SK-N-SH (cell line): ENCODE measurements at regions not wholly inside any gene's neighbourhood (a gene's known extent, or its start where the extent isn't known, plus 50 kb on each side); places are given as distances from the start of the nearest gene placed in this dataset.

Experiments used
- FOXJ3 ChIP-seq: sonication (generic); formaldehyde crosslinking; IDR thresholded peaks from 2 replicates; pipeline ENCODE4 v1.5.1; 2020; ENCODE audit warnings: mild to moderate bottlenecking, missing genetic modification reagents
- JUND ChIP-seq: IDR thresholded peaks from 2 replicates; pipeline ENCODE4 v1.4.0; 2012
- POLR2AphosphoS5 ChIP-seq: IDR thresholded peaks from 2 replicates; pipeline ENCODE4 v1.6.1; 2012; ENCODE audit warnings: low read depth, low read length
- RAD21 ChIP-seq: IDR thresholded peaks from 2 replicates; pipeline ENCODE4 v1.6.1; 2012; ENCODE audit warnings: mild to moderate bottlenecking, low read length
- RFX5 ChIP-seq: IDR thresholded peaks from 2 replicates; pipeline ENCODE4 v1.6.1; 2012; ENCODE audit warnings: mild to moderate bottlenecking, improper control_type of control experiment, low read length
- TAF1 ChIP-seq: IDR thresholded peaks from 2 replicates; pipeline ENCODE4 v1.6.1; 2012; ENCODE audit warnings: low read depth, mild to moderate bottlenecking, low read length, moderate library complexity, borderline replicate concordance
- TEAD4 ChIP-seq: IDR thresholded peaks from 2 replicates; pipeline ENCODE4 v1.4.0; 2012; ENCODE audit warnings: mild to moderate bottlenecking, borderline replicate concordance; ENCODE audit not compliant: insufficient read depth
- TF ChIP-seq, protein P1 (sequence below): fragments of 200-600 bp; sonication (generic); IDR thresholded peaks from 2 replicates; pipeline ENCODE4 v1.6.1; 2017; ENCODE audit warnings: antibody characterized with exemption, mild to moderate bottlenecking, moderate library complexity
- TF ChIP-seq, protein P2 (sequence below): fragments of 150-350 bp; IDR thresholded peaks from 2 replicates; pipeline ENCODE4 v1.6.1; 2017; ENCODE audit warnings: antibody characterized with exemption, low read length, low read depth, borderline replicate concordance
- TF ChIP-seq, protein P3 (sequence below): IDR thresholded peaks from 2 replicates; pipeline ENCODE4 v1.4.0; 2012; ENCODE audit warnings: low read depth
- TF ChIP-seq, protein P4 (sequence below): IDR thresholded peaks from 2 replicates; pipeline ENCODE4 v1.6.1; 2012; ENCODE audit warnings: mild to moderate bottlenecking, low read depth, low read length, moderate library complexity

DNA sequence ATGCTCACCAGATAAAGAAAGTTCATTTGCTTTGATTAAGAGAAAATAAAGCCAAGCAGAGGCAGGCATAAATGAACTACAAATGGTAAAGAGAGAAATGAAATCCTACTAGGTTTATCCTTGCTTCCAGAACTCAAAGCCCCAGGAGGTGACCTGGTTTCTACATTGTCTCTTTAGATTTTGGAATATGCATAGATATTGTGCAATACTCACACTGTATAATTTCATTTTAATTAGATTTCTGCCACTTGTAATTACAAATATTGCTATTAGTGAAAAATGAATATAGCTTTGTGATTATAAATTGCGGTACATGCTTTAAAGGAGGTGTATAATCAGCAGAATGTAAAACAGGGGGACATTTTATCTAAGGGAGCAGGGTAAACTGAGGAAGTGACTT is 76.9 kb upstream of the NRXN1 start:
- TF ChIP-seq, protein P1, sequence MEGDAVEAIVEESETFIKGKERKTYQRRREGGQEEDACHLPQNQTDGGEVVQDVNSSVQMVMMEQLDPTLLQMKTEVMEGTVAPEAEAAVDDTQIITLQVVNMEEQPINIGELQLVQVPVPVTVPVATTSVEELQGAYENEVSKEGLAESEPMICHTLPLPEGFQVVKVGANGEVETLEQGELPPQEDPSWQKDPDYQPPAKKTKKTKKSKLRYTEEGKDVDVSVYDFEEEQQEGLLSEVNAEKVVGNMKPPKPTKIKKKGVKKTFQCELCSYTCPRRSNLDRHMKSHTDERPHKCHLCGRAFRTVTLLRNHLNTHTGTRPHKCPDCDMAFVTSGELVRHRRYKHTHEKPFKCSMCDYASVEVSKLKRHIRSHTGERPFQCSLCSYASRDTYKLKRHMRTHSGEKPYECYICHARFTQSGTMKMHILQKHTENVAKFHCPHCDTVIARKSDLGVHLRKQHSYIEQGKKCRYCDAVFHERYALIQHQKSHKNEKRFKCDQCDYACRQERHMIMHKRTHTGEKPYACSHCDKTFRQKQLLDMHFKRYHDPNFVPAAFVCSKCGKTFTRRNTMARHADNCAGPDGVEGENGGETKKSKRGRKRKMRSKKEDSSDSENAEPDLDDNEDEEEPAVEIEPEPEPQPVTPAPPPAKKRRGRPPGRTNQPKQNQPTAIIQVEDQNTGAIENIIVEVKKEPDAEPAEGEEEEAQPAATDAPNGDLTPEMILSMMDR = no peak
- TF ChIP-seq, protein P2, sequence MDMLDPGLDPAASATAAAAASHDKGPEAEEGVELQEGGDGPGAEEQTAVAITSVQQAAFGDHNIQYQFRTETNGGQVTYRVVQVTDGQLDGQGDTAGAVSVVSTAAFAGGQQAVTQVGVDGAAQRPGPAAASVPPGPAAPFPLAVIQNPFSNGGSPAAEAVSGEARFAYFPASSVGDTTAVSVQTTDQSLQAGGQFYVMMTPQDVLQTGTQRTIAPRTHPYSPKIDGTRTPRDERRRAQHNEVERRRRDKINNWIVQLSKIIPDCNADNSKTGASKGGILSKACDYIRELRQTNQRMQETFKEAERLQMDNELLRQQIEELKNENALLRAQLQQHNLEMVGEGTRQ = no peak
- TF ChIP-seq FOXJ3 (no peak), POLR2AphosphoS5 (no peak), RFX5 (no peak), TAF1 (no peak), JUND (no peak), TEAD4 (no peak), RAD21 (no peak)
- TF ChIP-seq, protein P3, sequence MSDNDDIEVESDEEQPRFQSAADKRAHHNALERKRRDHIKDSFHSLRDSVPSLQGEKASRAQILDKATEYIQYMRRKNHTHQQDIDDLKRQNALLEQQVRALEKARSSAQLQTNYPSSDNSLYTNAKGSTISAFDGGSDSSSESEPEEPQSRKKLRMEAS = no peak
- TF ChIP-seq, protein P4, sequence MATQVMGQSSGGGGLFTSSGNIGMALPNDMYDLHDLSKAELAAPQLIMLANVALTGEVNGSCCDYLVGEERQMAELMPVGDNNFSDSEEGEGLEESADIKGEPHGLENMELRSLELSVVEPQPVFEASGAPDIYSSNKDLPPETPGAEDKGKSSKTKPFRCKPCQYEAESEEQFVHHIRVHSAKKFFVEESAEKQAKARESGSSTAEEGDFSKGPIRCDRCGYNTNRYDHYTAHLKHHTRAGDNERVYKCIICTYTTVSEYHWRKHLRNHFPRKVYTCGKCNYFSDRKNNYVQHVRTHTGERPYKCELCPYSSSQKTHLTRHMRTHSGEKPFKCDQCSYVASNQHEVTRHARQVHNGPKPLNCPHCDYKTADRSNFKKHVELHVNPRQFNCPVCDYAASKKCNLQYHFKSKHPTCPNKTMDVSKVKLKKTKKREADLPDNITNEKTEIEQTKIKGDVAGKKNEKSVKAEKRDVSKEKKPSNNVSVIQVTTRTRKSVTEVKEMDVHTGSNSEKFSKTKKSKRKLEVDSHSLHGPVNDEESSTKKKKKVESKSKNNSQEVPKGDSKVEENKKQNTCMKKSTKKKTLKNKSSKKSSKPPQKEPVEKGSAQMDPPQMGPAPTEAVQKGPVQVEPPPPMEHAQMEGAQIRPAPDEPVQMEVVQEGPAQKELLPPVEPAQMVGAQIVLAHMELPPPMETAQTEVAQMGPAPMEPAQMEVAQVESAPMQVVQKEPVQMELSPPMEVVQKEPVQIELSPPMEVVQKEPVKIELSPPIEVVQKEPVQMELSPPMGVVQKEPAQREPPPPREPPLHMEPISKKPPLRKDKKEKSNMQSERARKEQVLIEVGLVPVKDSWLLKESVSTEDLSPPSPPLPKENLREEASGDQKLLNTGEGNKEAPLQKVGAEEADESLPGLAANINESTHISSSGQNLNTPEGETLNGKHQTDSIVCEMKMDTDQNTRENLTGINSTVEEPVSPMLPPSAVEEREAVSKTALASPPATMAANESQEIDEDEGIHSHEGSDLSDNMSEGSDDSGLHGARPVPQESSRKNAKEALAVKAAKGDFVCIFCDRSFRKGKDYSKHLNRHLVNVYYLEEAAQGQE = no peak
